GM12873 (cell line): ENCODE measurements at regions not wholly inside any gene's neighbourhood (a gene's known extent, or its start where the extent isn't known, plus 50 kb on each side); places are given as distances from the start of the nearest gene placed in this dataset.

Experiments used
- CTCF ChIP-seq: IDR thresholded peaks from 2 replicates; pipeline ENCODE4 v1.5.1; 2012; ENCODE audit warnings: low read depth, mild to moderate bottlenecking, moderate library complexity, low read length, control low read depth; ENCODE audit not compliant: insufficient read depth; ENCODE audit errors: missing control alignments

DNA sequence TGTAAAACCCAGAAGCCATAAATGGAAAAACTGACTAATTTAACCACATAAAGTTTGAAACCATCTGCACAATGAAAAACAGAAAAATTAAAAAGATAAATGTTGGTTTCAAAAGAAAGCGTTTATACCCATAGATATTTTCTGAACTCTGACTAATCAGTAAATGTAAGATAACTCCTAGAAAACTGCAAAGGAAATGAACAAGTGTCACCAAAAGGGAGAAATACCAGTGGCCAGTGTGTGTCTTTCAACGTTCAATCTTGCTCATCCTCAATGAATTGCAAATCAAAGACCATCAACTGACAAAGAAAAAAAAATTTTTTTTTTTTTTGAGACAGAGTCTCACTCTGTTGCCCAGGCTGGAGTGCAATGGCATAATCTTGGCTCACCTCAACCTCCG lies 180.1 kb downstream of the SYK start:
- TF ChIP-seq CTCF, result no peak

- peak; percentile 13 for TF ChIP-seq CTCF
Measured at GRCh38 chr9:90983394-90983793, 181.8 kb downstream of the SYK start.

DNA sequence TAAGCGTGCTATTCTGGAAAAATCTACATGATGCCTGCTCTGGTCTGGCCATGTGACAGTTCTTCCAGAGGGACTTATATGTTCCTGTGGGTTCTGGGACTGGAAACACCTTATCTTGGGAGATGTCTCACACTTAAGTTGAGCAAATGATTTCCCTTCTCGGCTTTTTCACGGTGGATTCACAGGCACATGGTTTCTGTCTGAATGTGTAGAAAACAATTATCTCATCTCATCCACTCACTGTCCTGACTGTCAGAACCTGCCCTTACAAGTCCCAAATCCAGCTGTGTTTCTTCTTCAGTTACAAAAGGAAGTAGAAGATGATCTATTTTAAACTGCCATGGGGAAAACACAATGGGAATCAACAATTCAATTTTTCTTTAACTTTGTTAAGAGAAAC lies 184.0 kb downstream of the SYK start:
- no peak for TF ChIP-seq CTCF

DNA sequence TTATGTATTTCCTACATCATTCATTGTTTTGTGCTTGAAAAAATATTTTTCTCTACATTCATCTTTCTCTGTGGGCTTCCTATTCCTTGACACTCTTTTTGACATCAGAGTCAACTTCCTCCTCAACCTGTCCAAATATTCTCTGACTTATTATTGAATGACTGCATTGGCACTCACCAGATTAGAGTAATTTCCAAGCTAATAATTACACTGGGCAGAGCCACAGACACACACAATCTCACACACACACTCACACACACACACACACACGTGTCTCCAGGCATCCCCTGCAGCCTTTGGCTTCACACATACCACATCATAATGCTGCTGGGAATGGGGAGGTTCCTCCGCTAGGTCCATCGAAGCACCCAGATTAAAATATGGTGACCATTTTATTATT lies 184.5 kb downstream of the SYK start:
- no peak for TF ChIP-seq CTCF

- TF ChIP-seq CTCF, result no peak
Measured at GRCh38 chr9:90987566-90987965, 185.9 kb downstream of the SYK start.

DNA sequence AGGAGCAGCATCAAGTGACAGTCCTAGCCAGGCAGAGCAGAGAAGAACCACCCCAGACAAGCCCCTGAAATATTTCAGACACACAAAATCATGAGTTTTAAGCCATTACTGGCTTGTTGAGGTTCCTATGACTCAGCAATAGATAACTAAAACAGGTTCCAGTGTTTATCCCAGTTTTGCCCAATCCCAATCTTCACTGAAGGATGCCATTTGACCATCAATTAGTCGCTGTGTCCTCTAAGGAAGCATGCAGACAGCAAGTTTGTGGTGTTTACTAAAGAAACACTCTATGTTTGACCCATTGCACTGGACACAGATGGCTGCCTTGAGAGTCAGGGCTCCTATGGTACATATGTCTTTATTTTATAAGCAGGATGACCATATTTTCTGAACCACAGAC lies 186.7 kb downstream of the SYK start:
- no peak for TF ChIP-seq CTCF

- TF ChIP-seq CTCF, result no peak
Measured at GRCh38 chr9:90991953-90992352, 190.3 kb downstream of the SYK start.

DNA sequence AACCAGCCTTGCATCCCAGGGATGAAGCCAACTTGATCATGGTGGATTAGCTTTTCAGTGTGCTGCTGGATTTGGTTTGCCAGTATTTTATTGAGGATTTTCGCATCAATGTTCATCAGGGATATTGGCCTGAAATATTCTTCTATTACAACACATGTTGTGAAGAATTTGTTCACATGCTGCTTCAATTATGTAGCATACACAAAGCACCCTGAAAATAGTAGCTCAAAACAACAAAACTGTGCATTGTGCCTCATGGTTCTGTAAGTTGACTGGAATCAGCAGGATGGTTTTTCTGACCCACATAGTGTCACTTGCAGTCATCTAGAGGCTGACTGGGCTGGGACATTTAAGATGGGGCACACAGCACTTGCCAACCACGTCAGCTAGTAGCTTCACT lies 193.9 kb downstream of the SYK start:
- TF ChIP-seq CTCF, result no peak
